ENCODE measurements at regions not wholly inside any gene's neighbourhood (a gene's known extent, or its start where the extent isn't known, plus 50 kb on each side); places are given as distances from the start of the nearest gene placed in this dataset.

- Histone ChIP-seq H3K27ac (ENCODE audit: insufficient read length, low read depth, low read length) (no peak overlapping the region), H3K14ac (ENCODE audit: insufficient read depth, low read length) (no peak overlapping the region), H2BK120ac (ENCODE audit: low read depth, low read length, poor library complexity, severe bottlenecking) (no peak overlapping the region), H2BK15ac (ENCODE audit: low read depth, low read length) (no peak overlapping the region), H2BK20ac (ENCODE audit: low read depth, low read length, poor library complexity, severe bottlenecking) (no peak overlapping the region), H2BK5ac (ENCODE audit: insufficient read length, low read length) (no peak overlapping the region), H3K4me1 (ENCODE audit: insufficient read depth, low read length) (no peaks in the 10 kb centered on the region; the same call in 1 of the 2 replicates), H3K23ac (ENCODE audit: insufficient read length, low read depth, low read length) (no peak overlapping the region), H4K5ac (ENCODE audit: insufficient read length, low read depth, low read length) (no peak overlapping the region), H2AFZ (ENCODE audit: low read length) (no peak overlapping the region), H4K8ac (replicated peaks; ENCODE audit: insufficient read length, low read depth, low read length) (no peak overlapping the region), H3K4me2 (ENCODE audit: insufficient read depth, insufficient read length, low read length) (no peak overlapping the region), H3K56ac (ENCODE audit: insufficient read length, low read depth, low read length) (no peak overlapping the region), H3K9ac (ENCODE audit: extremely low read depth, insufficient read length, low read length) (no peak overlapping the region), H3K23me2 (ENCODE audit: insufficient read length, low read depth, low read length, poor library complexity, severe bottlenecking) (no peaks in the 10 kb centered on the region), H3K4ac (ENCODE audit: low read depth, low read length) (no peak overlapping the region), H2BK12ac (ENCODE audit: insufficient read length, low read depth, low read length) (no peak overlapping the region), H4K91ac (ENCODE audit: insufficient read length, low read depth, low read length) (no peak overlapping the region), H3K18ac (ENCODE audit: insufficient read length, low read depth, low read length) (no peak overlapping the region), H3K9me3 (ENCODE audit: control insufficient read depth, low read depth, low read length) (no peaks in the 10 kb centered on the region), H2AK5ac (ENCODE audit: insufficient read length, low read length) (no peak overlapping the region), H3K79me1 (ENCODE audit: insufficient read depth, low read depth, low read length, poor library complexity, severe bottlenecking) (no peaks in the 10 kb centered on the region), H3K79me2 (ENCODE audit: insufficient read depth, low read length) (no peaks in the 10 kb centered on the region), H3K27me3 (ENCODE audit: insufficient read depth, low read length) (no peaks in the 10 kb centered on the region), H3T11ph (ENCODE audit: low read length) (no peak overlapping the region), H4K20me1 (ENCODE audit: control insufficient read depth, insufficient read depth, insufficient read length) (no peaks in the 10 kb centered on the region)
- Mint-ChIP-seq H3K4me1 (peaks cover 13 to 14% of the 10 kb centered on the region in 2 experiments), H3K36me3 (ENCODE audit: insufficient read depth in 1 of 3, low read depth in 3 of 3) (peaks cover 0 to 2% (median 0%) of the 10 kb centered on the region in 3 experiments; a peak in 1 of 7 replicates), H3K27ac (no peak overlapping the region), H3K27me3 (ENCODE audit: low read depth) (no peaks in the 10 kb centered on the region), H3K4me3 (no peak overlapping the region), H3K9me3 (peaks cover 0 to 3% of the 10 kb centered on the region in 2 experiments; a peak in 3 of 5 replicates)
- TF ChIP-seq CTCF (conservative IDR thresholded peaks at IDR 0.05), result no peak
- no peak for DNase-seq
These were observed 312.9 kb upstream of the RUNX1 start for GRCh38 chr21:35361988-35362387.

Data from H9 (cell line).